ENCODE measurements at regions not wholly inside any gene's neighbourhood (a gene's known extent, or its start where the extent isn't known, plus 50 kb on each side); places are given as distances from the start of the nearest gene placed in this dataset.

GRCh38 chr15:94943888-94944287 is 712.5 kb downstream of the MCTP2 start:
- no peaks in the 10 kb centered on the region for H3K36me3 ChIP-seq (ENCODE audit: control insufficient read depth in 1 of 2, insufficient read depth in 2 of 2, low read length in 2 of 2)
- no peaks in the 10 kb centered on the region for H3K9me3 ChIP-seq (ENCODE audit: control insufficient read depth in 1 of 2, low read length in 2 of 2)
- H3K27ac ChIP-seq (ENCODE audit: low read depth, low read length), result no peak overlapping the region
- no peaks in the 10 kb centered on the region for H3K27me3 ChIP-seq (ENCODE audit: control insufficient read depth in 1 of 2, insufficient read depth in 2 of 2, low read length in 2 of 2)
- no peaks in the 10 kb centered on the region for H3K4me1 ChIP-seq (ENCODE audit: control insufficient read depth in 1 of 2, insufficient read depth in 2 of 2, low read length in 2 of 2)
- H3K9ac ChIP-seq (ENCODE audit: low read depth in 1 of 2, low read length in 2 of 2), result no peak overlapping the region
- H3K4me3 ChIP-seq (ENCODE audit: low read depth in 1 of 2, low read length in 2 of 2), result no peak overlapping the region

- no peaks in the 10 kb centered on the region for H3K9me3 ChIP-seq (ENCODE audit: control insufficient read depth in 1 of 2, low read length in 2 of 2)
- no peak overlapping the region for H3K4me3 ChIP-seq (ENCODE audit: low read depth in 1 of 2, low read length in 2 of 2)
- no peaks in the 10 kb centered on the region for H3K27me3 ChIP-seq (ENCODE audit: control insufficient read depth in 1 of 2, insufficient read depth in 2 of 2, low read length in 2 of 2)
- H3K9ac ChIP-seq (ENCODE audit: low read depth in 1 of 2, low read length in 2 of 2), result no peak overlapping the region
- H3K36me3 ChIP-seq (ENCODE audit: control insufficient read depth in 1 of 2, insufficient read depth in 2 of 2, low read length in 2 of 2), result no peaks in the 10 kb centered on the region
- H3K27ac ChIP-seq (ENCODE audit: low read depth, low read length), result no peak overlapping the region
- H3K4me1 ChIP-seq (ENCODE audit: control insufficient read depth in 1 of 2, insufficient read depth in 2 of 2, low read length in 2 of 2), result no peaks in the 10 kb centered on the region
Measured at GRCh38 chr15:94951538-94951937, 720.2 kb downstream of the MCTP2 start.

GRCh38 chr15:94963953-94964352 is 732.6 kb downstream of the MCTP2 start:
- H3K9me3 ChIP-seq (ENCODE audit: control insufficient read depth in 1 of 2, low read length in 2 of 2), result no peaks in the 10 kb centered on the region
- H3K27me3 ChIP-seq (ENCODE audit: control insufficient read depth in 1 of 2, insufficient read depth in 2 of 2, low read length in 2 of 2), result no peaks in the 10 kb centered on the region
- H3K9ac ChIP-seq (ENCODE audit: low read depth in 1 of 2, low read length in 2 of 2), result no peak overlapping the region
- no peaks in the 10 kb centered on the region for H3K36me3 ChIP-seq (ENCODE audit: control insufficient read depth in 1 of 2, insufficient read depth in 2 of 2, low read length in 2 of 2)
- H3K27ac ChIP-seq (ENCODE audit: low read depth, low read length), result no peak overlapping the region
- no peak overlapping the region for H3K4me3 ChIP-seq (ENCODE audit: low read depth in 1 of 2, low read length in 2 of 2)
- H3K4me1 ChIP-seq (ENCODE audit: control insufficient read depth in 1 of 2, insufficient read depth in 2 of 2, low read length in 2 of 2), result no peaks in the 10 kb centered on the region

- Histone ChIP-seq H3K4me3 (ENCODE audit: low read depth in 1 of 2, low read length in 2 of 2) (no peak overlapping the region), H3K27me3 (ENCODE audit: control insufficient read depth in 1 of 2, insufficient read depth in 2 of 2, low read length in 2 of 2) (no peaks in the 10 kb centered on the region), H3K9ac (ENCODE audit: low read depth in 1 of 2, low read length in 2 of 2) (no peak overlapping the region), H3K27ac (ENCODE audit: low read depth, low read length) (no peak overlapping the region), H3K4me1 (ENCODE audit: control insufficient read depth in 1 of 2, insufficient read depth in 2 of 2, low read length in 2 of 2) (no peaks in the 10 kb centered on the region), H3K36me3 (ENCODE audit: control insufficient read depth in 1 of 2, insufficient read depth in 2 of 2, low read length in 2 of 2) (no peaks in the 10 kb centered on the region), H3K9me3 (ENCODE audit: control insufficient read depth in 1 of 2, low read length in 2 of 2) (no peaks in the 10 kb centered on the region)
Measured at GRCh38 chr15:94965593-94965992, 734.2 kb downstream of the MCTP2 start.

DNA sequence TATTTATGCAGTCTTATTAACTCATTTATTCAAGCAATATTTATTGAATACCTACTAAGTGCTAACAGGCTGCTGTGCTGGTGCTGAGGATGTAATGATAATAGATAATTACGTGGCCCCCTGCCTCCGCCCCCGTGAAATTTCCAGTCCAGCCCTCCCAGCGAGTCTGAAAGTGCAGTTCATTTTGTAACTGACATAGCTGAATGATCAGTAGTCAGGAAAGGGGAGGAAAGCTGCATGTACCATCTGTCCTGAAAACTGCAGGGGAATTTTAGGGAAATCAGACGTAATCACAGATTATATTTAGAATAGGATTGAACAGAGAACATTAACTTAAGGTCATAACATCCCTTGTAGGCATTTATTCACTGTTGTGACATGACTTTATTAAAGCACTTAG is 736.8 kb downstream of the MCTP2 start:
- H3K27me3 ChIP-seq (ENCODE audit: control insufficient read depth in 1 of 2, insufficient read depth in 2 of 2, low read length in 2 of 2), result no peaks in the 10 kb centered on the region
- no peak overlapping the region for H3K4me3 ChIP-seq (ENCODE audit: low read depth in 1 of 2, low read length in 2 of 2)
- H3K36me3 ChIP-seq (ENCODE audit: control insufficient read depth in 1 of 2, insufficient read depth in 2 of 2, low read length in 2 of 2), result no peaks in the 10 kb centered on the region
- H3K9ac ChIP-seq (ENCODE audit: low read depth in 1 of 2, low read length in 2 of 2), result no peak overlapping the region
- no peaks in the 10 kb centered on the region for H3K9me3 ChIP-seq (ENCODE audit: control insufficient read depth in 1 of 2, low read length in 2 of 2)
- no peak overlapping the region for H3K27ac ChIP-seq (ENCODE audit: low read depth, low read length)
- no peaks in the 10 kb centered on the region for H3K4me1 ChIP-seq (ENCODE audit: control insufficient read depth in 1 of 2, insufficient read depth in 2 of 2, low read length in 2 of 2)

DNA sequence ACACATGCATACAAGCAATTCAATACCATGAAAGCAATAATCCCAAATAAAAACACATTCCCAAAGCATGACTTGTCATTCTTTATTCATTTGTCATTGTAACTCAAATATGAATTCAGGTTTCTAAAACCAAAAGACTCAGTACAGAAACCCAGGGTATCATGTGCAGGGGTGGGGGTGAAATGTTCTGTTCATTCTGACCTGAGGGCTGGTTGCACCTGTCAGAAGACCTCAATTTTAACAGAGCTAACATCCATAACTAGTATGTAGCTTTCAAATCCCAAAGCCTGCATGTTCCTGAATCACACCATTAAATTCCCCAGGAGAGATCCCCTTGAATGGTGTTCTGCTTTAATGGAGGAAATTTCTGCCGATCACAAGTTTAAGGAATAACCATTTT is 738.7 kb downstream of the MCTP2 start:
- no peak overlapping the region for H3K27ac ChIP-seq (ENCODE audit: low read depth, low read length)
- H3K9me3 ChIP-seq (ENCODE audit: control insufficient read depth in 1 of 2, low read length in 2 of 2), result no peaks in the 10 kb centered on the region
- H3K9ac ChIP-seq (ENCODE audit: low read depth in 1 of 2, low read length in 2 of 2), result no peak overlapping the region
- H3K36me3 ChIP-seq (ENCODE audit: control insufficient read depth in 1 of 2, insufficient read depth in 2 of 2, low read length in 2 of 2), result no peaks in the 10 kb centered on the region
- no peaks in the 10 kb centered on the region for H3K27me3 ChIP-seq (ENCODE audit: control insufficient read depth in 1 of 2, insufficient read depth in 2 of 2, low read length in 2 of 2)
- H3K4me1 ChIP-seq (ENCODE audit: control insufficient read depth in 1 of 2, insufficient read depth in 2 of 2, low read length in 2 of 2), result no peaks in the 10 kb centered on the region
- no peak overlapping the region for H3K4me3 ChIP-seq (ENCODE audit: low read depth in 1 of 2, low read length in 2 of 2)

- Histone ChIP-seq H3K9ac (ENCODE audit: low read depth in 1 of 2, low read length in 2 of 2) (no peak overlapping the region), H3K27ac (ENCODE audit: low read depth, low read length) (no peak overlapping the region), H3K36me3 (ENCODE audit: control insufficient read depth in 1 of 2, insufficient read depth in 2 of 2, low read length in 2 of 2) (no peaks in the 10 kb centered on the region), H3K4me1 (ENCODE audit: control insufficient read depth in 1 of 2, insufficient read depth in 2 of 2, low read length in 2 of 2) (no peaks in the 10 kb centered on the region), H3K9me3 (ENCODE audit: control insufficient read depth in 1 of 2, low read length in 2 of 2) (no peaks in the 10 kb centered on the region), H3K4me3 (ENCODE audit: low read depth in 1 of 2, low read length in 2 of 2) (no peak overlapping the region), H3K27me3 (ENCODE audit: control insufficient read depth in 1 of 2, insufficient read depth in 2 of 2, low read length in 2 of 2) (no peaks in the 10 kb centered on the region)
Measured at GRCh38 chr15:94970802-94971201, 739.4 kb downstream of the MCTP2 start.

GRCh38 chr15:94972314-94972713 is 741.0 kb downstream of the MCTP2 start:
- Histone ChIP-seq H3K4me1 (ENCODE audit: control insufficient read depth in 1 of 2, insufficient read depth in 2 of 2, low read length in 2 of 2) (no peaks in the 10 kb centered on the region), H3K27me3 (ENCODE audit: control insufficient read depth in 1 of 2, insufficient read depth in 2 of 2, low read length in 2 of 2) (no peaks in the 10 kb centered on the region), H3K36me3 (ENCODE audit: control insufficient read depth in 1 of 2, insufficient read depth in 2 of 2, low read length in 2 of 2) (no peaks in the 10 kb centered on the region), H3K9ac (ENCODE audit: low read depth in 1 of 2, low read length in 2 of 2) (no peak overlapping the region), H3K4me3 (ENCODE audit: low read depth in 1 of 2, low read length in 2 of 2) (no peak overlapping the region), H3K9me3 (ENCODE audit: control insufficient read depth in 1 of 2, low read length in 2 of 2) (no peaks in the 10 kb centered on the region), H3K27ac (ENCODE audit: low read depth, low read length) (no peak overlapping the region)

DNA sequence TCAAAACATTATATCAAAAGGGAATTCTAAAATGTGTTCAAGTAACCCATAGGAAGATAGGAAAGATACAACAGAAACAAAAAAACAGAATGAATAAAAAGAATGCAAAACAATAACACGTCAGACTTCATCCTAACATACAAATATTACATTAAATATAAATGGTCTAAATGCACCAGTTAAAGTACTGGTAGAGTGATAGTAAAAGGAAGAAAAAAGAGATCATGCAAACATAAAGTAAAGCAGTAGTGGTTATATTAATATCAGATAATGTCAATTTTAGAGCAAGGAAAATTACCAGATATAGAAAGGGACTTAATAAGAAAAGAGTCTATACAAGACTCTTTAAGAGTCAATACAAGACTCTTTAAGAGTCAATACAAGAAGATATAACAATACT is 755.7 kb downstream of the MCTP2 start:
- Histone ChIP-seq H3K36me3 (ENCODE audit: control insufficient read depth in 1 of 2, insufficient read depth in 2 of 2, low read length in 2 of 2) (no peaks in the 10 kb centered on the region), H3K4me3 (ENCODE audit: low read depth in 1 of 2, low read length in 2 of 2) (no peak overlapping the region), H3K9me3 (ENCODE audit: control insufficient read depth in 1 of 2, low read length in 2 of 2) (peaks cover 0 to 3% of the 10 kb centered on the region in 2 donors), H3K27me3 (ENCODE audit: control insufficient read depth in 1 of 2, insufficient read depth in 2 of 2, low read length in 2 of 2) (no peaks in the 10 kb centered on the region), H3K4me1 (ENCODE audit: control insufficient read depth in 1 of 2, insufficient read depth in 2 of 2, low read length in 2 of 2) (no peaks in the 10 kb centered on the region), H3K27ac (ENCODE audit: low read depth, low read length) (no peak overlapping the region), H3K9ac (ENCODE audit: low read depth in 1 of 2, low read length in 2 of 2) (no peak overlapping the region)

- peaks cover 0 to 3% of the 10 kb centered on the region in 2 donors for H3K9me3 ChIP-seq (ENCODE audit: control insufficient read depth in 1 of 2, low read length in 2 of 2)
Measured at GRCh38 chr15:94991718-94992117, 760.4 kb downstream of the MCTP2 start.

DNA sequence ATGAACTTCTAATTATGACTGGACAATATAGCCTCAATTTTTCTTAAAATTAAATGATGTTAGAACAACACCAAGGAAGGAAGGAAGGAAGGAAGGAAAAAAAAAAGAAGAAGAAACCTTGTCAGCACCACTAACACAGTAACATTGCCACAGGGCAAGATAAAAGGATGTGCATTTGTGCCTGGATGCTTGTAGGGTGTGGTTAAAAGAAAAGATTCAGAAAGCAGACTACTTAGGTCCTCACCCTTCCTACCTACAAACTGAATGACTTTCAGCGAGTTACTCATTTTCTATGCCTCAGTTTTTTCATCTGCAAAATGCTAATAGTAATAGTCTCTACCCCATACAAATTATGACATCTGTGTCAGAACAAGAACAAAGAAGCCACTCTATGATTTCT is 778.3 kb downstream of the MCTP2 start:
- Histone ChIP-seq H3K4me1 (ENCODE audit: control insufficient read depth in 1 of 2, insufficient read depth in 2 of 2, low read length in 2 of 2) (no peaks in the 10 kb centered on the region), H3K9ac (ENCODE audit: low read depth in 1 of 2, low read length in 2 of 2) (no peak overlapping the region), H3K27ac (ENCODE audit: low read depth, low read length) (no peak overlapping the region), H3K4me3 (ENCODE audit: low read depth in 1 of 2, low read length in 2 of 2) (no peak overlapping the region), H3K9me3 (ENCODE audit: control insufficient read depth in 1 of 2, low read length in 2 of 2) (no peaks in the 10 kb centered on the region), H3K36me3 (ENCODE audit: control insufficient read depth in 1 of 2, insufficient read depth in 2 of 2, low read length in 2 of 2) (no peaks in the 10 kb centered on the region), H3K27me3 (ENCODE audit: control insufficient read depth in 1 of 2, insufficient read depth in 2 of 2, low read length in 2 of 2) (no peaks in the 10 kb centered on the region)

More at GRCh38 chr15:94991718-94992117, 760.4 kb downstream of the MCTP2 start:
- Histone ChIP-seq H3K27me3 (ENCODE audit: control insufficient read depth in 1 of 2, insufficient read depth in 2 of 2, low read length in 2 of 2) (no peaks in the 10 kb centered on the region), H3K4me3 (ENCODE audit: low read depth in 1 of 2, low read length in 2 of 2) (no peak overlapping the region), H3K27ac (ENCODE audit: low read depth, low read length) (no peak overlapping the region), H3K36me3 (ENCODE audit: control insufficient read depth in 1 of 2, insufficient read depth in 2 of 2, low read length in 2 of 2) (no peaks in the 10 kb centered on the region), H3K9ac (ENCODE audit: low read depth in 1 of 2, low read length in 2 of 2) (no peak overlapping the region), H3K4me1 (ENCODE audit: control insufficient read depth in 1 of 2, insufficient read depth in 2 of 2, low read length in 2 of 2) (no peaks in the 10 kb centered on the region)

All from duodenal mucosa (tissue), 2 donors.